Adrenal gland (tissue), 9 donors: ENCODE measurements at regions not wholly inside any gene's neighbourhood (a gene's known extent, or its start where the extent isn't known, plus 50 kb on each side); places are given as distances from the start of the nearest gene placed in this dataset.

Experiments used
- DNase-seq, 7 donors: peaks; one replicate each; pipeline ENCODE4 v3.0.0-alpha.2; 2019 to 2020
- H3K27ac ChIP-seq, 5 donors: fragments of 200-600 bp; sonication (generic) in 4 of 5; 1 replicate in 3 of 5; 2 replicates in 2 of 5; pipeline versions ENCODE4 v1.5.1 to v1.8.0; 2016 to 2020; ENCODE audit warnings: mild to moderate bottlenecking in 1 of 5
- H3K27me3 ChIP-seq: fragments of 200-600 bp; 2 replicates; pipeline ENCODE4 v1.8.0; 2021
- H3K36me3 ChIP-seq, 2 donors: fragments of 200-600 bp; replicated peaks in 1 of 2; 1 replicate in 1 of 2; 2 replicates in 1 of 2; pipeline versions ENCODE4 v1.5.1 to v1.8.0; 2018 to 2022
- H3K4me1 ChIP-seq, 2 donors: fragments of 200-600 bp; replicated peaks in 1 of 2; 1 replicate in 1 of 2; 2 replicates in 1 of 2; pipeline versions ENCODE4 v1.5.1 to v1.8.0; 2018 to 2021
- H3K4me3 ChIP-seq, 4 donors: fragments of 200-600 bp; sonication (generic) in 3 of 4; one replicate each; pipeline ENCODE4 v1.5.1; 2016 to 2018
- H3K9me3 ChIP-seq, 3 donors: fragments of 200-600 bp; sonication (generic) in 1 of 3; replicated peaks in 1 of 3; 1 replicate in 2 of 3; 2 replicates in 1 of 3; pipeline versions ENCODE4 v1.5.1 to v1.8.0; 2016 to 2021
- CTCF ChIP-seq, 6 experiments: fragments of 450-650 bp in 4 of 6; fragments of 200-600 bp in 2 of 6; sonication (generic) in 1 of 6; IDR thresholded peaks; 1 replicate in 5 of 6; 2 replicates in 1 of 6; pipeline versions ENCODE4 v1.5.1 to v1.8.0; 2016 to 2021; ENCODE audit warnings: antibody characterized with exemption in 6 of 6, mild to moderate bottlenecking in 2 of 6, moderate library complexity in 1 of 6
- POLR2A ChIP-seq, 2 donors: fragments of 450-650 bp; IDR thresholded peaks; one replicate each; pipeline ENCODE4 v1.6.1; 2017; ENCODE audit warnings: antibody characterized with exemption in 2 of 2, mild to moderate bottlenecking in 2 of 2, moderate library complexity in 1 of 2
- WGBS, 4 donors: extraction: QIAGEN DNeasy Blood & Tissue Kit in 2 of 4; methylation state at CpG; one replicate each; pipeline versions ENCODE4 v1.1.5 to v1.1.7; 2013 to 2017; 5-methylcytosine and 5-hydroxymethylcytosine counted together
- intact Hi-C, 2 donors: fragments of 100-400 bp; cut with DNase I; formaldehyde crosslinking; loops; one replicate each; pipeline versions ENCODE4 v1.14.1 to v1.15.0; 2022 to 2023
- donor health status: healthy with polysubstance abuse.
- donor health status: Bipolar disorder and iron deficiency.
- donor health status: DM: yes; HTN: yes; CAD: no.
- donor health status: DM: no; HTN: no; CAD: no.
- donor health status: DM: no; HTN: no; CAD: no.

DNA sequence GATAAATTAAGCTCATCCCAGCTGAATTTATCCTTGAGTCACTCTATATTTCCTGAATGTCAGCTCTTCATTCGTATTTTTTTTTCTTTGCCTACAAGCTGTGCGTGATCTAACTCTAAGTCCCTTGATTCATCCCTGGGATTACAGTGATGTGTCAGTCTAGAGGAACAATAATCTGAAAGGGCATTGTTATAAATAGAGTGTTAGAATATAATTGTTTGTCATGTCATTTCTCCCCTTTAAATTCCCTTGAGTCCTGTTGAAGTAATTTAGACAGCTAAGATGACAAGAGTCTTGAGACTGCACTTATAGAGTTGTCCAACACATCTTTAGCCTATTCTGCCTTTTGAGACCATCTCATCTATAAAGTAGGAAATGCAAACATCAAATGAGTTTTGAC lies 621.8 kb downstream of the ZIC1 start:
- no peak for DNase-seq
- Histone ChIP-seq H3K4me1 (no peaks in the 10 kb centered on the region), H3K9me3 (no peaks in the 10 kb centered on the region), H3K27me3 (no peaks in the 10 kb centered on the region), H3K4me3 (no peak overlapping the region), H3K27ac (no peak overlapping the region), H3K36me3 (no peaks in the 10 kb centered on the region)
- intact Hi-C loops = no loop called here
- 74 to 78% (median 76%) methylated on average over 2 of the region's 2 CpGs for WGBS, 4 donors
- TF ChIP-seq CTCF (IDR thresholded peaks at IDR 0.05) = no peak
- no peak for TF ChIP-seq POLR2A (IDR thresholded peaks at IDR 0.05)

GRCh38 chr3:148034353-148034752 lies 625.2 kb downstream of the ZIC1 start:
- no peaks in the 10 kb centered on the region for H3K4me1 ChIP-seq
- no peak overlapping the region for H3K4me3 ChIP-seq
- TF ChIP-seq POLR2A (IDR thresholded peaks at IDR 0.05) (no peak), CTCF (IDR thresholded peaks at IDR 0.05) (no peak)
- H3K36me3 ChIP-seq = no peaks in the 10 kb centered on the region
- H3K27ac ChIP-seq = no peak overlapping the region
- DNase-seq = no peak
- 65 to 79% (median 73%) methylated on average over 3 of the region's 3 CpGs for WGBS, 4 donors
- no peaks in the 10 kb centered on the region for H3K27me3 ChIP-seq
- intact Hi-C loops = no loop called here
- no peaks in the 10 kb centered on the region for H3K9me3 ChIP-seq

DNA sequence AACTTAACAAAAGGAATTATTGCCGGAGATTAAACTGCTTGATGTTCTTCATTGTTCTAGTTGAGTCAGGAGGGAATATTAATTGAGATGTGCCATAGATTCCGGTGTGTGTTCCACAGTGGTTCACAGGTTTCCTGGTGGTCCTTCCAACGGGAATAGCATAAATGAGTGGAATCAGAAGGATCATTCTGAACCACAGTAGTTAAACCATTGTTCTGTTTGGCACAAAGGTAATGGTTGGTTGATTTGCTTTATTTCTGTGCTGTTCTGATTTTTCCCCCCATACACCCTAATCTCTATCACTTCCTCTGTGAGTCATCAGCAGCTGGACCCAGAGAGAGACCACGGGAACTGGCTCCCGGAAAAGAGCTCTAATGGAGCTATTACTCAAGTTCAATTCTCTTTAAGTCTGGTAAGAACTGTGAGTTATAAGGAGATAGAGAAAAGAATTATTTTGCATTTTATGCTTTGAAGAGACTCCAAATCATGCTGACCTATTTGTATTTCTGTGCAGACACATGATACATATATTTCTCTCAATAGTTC lies 627.2 kb downstream of the ZIC1 start:
- Histone ChIP-seq H3K36me3 (no peaks in the 10 kb centered on the region), H3K4me1 (no peaks in the 10 kb centered on the region), H3K27me3 (no peaks in the 10 kb centered on the region), H3K27ac (no peak overlapping the region), H3K4me3 (no peak overlapping the region), H3K9me3 (no peaks in the 10 kb centered on the region)
- DNase-seq = no peak
- intact Hi-C loops = no loop called here
- TF ChIP-seq CTCF (IDR thresholded peaks at IDR 0.05) = no peak
- no peak for TF ChIP-seq POLR2A (IDR thresholded peaks at IDR 0.05)
- 60 to 64% (median 62%) methylated on average over 5 of the region's 5 CpGs for WGBS, 4 donors

GRCh38 chr3:148042663-148043445 lies 633.7 kb downstream of the ZIC1 start:
- intact Hi-C loops = no loop called here
- no peaks in the 10 kb centered on the region for H3K36me3 ChIP-seq
- H3K4me3 ChIP-seq = no peak overlapping the region
- TF ChIP-seq CTCF (IDR thresholded peaks at IDR 0.05) = no peak
- no peak for TF ChIP-seq POLR2A (IDR thresholded peaks at IDR 0.05)
- H3K27me3 ChIP-seq = no peaks in the 10 kb centered on the region
- no peaks in the 10 kb centered on the region for H3K4me1 ChIP-seq
- H3K9me3 ChIP-seq = no peaks in the 10 kb centered on the region
- DNase-seq = no peak
- H3K27ac ChIP-seq = no peak overlapping the region
- 64 to 69% (median 67%) methylated on average over 6 of the region's 6 CpGs for WGBS, 4 donors
